ENCODE measurements at regions not wholly inside any gene's neighbourhood (a gene's known extent, or its start where the extent isn't known, plus 50 kb on each side); places are given as distances from the start of the nearest gene placed in this dataset.

DNA sequence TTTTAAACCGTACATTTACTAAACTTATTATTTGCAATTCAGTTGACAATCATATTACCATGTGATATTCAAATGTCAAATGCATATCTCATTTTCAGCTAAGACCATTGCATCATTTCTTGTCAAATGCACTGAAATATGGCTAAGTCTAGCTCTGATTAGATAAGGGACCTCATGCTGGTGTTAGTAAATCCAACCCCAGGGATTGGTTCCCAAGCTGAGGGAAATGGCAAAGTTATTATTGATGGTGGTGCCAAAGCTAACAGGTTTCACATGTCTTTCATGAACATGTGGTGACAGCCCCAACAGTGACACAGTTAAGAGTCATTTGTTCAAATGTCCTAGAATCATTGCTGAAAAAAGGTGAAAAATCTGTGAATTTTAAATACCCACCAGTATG, 641.1 kb downstream of the MECOM start:
- TF ChIP-seq, protein P1, sequence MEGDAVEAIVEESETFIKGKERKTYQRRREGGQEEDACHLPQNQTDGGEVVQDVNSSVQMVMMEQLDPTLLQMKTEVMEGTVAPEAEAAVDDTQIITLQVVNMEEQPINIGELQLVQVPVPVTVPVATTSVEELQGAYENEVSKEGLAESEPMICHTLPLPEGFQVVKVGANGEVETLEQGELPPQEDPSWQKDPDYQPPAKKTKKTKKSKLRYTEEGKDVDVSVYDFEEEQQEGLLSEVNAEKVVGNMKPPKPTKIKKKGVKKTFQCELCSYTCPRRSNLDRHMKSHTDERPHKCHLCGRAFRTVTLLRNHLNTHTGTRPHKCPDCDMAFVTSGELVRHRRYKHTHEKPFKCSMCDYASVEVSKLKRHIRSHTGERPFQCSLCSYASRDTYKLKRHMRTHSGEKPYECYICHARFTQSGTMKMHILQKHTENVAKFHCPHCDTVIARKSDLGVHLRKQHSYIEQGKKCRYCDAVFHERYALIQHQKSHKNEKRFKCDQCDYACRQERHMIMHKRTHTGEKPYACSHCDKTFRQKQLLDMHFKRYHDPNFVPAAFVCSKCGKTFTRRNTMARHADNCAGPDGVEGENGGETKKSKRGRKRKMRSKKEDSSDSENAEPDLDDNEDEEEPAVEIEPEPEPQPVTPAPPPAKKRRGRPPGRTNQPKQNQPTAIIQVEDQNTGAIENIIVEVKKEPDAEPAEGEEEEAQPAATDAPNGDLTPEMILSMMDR (IDR thresholded peaks at IDR 0.05) = no peak
- TF ChIP-seq POLR2A (IDR thresholded peaks at IDR 0.05) = no peak

Data from right lobe of liver (tissue), 4 donors.